ENCODE measurements at regions not wholly inside any gene's neighbourhood (a gene's known extent, or its start where the extent isn't known, plus 50 kb on each side); places are given as distances from the start of the nearest gene placed in this dataset.
"Not testable (repeated sequence)": the region's sequence is repeated elsewhere in the genome, so short reads cannot be mapped to it uniquely, and the experiment has no call there.

GRCh38 chr13:70987043-70987442, 878.8 kb upstream of the KLHL1 start:
- Histone ChIP-seq H3K9me2 (replicated peaks; ENCODE audit: low read depth, low read length) (no peaks in the 10 kb centered on the region), H3K4me1 (ENCODE audit: insufficient read depth, low read length, poor library complexity, severe bottlenecking) (no peaks in the 10 kb centered on the region), H3K4me2 (ENCODE audit: low read depth, low read length, poor library complexity, severe bottlenecking) (no peak overlapping the region), H3K9ac (ENCODE audit: low read depth, low read length, poor library complexity, severe bottlenecking) (no peak overlapping the region), H3K4me3 (ENCODE audit: low read length, poor library complexity, severe bottlenecking) (no peak overlapping the region), H2AFZ (ENCODE audit: low read length) (no peak overlapping the region), H3K79me2 (ENCODE audit: insufficient read depth, low read length) (no peaks in the 10 kb centered on the region), H4K20me1 (ENCODE audit: insufficient read depth, low read length, poor library complexity, severe bottlenecking) (no peaks in the 10 kb centered on the region), H3K9me3 (ENCODE audit: insufficient read depth, low read depth, low read length) (no peaks in the 10 kb centered on the region), H3F3A (ENCODE audit: low read depth) (no peaks in the 10 kb centered on the region), H3K27me3 (ENCODE audit: insufficient read depth, low read length, poor library complexity, severe bottlenecking) (no peaks in the 10 kb centered on the region), H3K36me3 (ENCODE audit: insufficient read depth, low read length) (no peaks in the 10 kb centered on the region)
- no peak for TF ChIP-seq EZH2phosphoT487 (IDR thresholded peaks at IDR 0.05; ENCODE audit: borderline replicate concordance)
- TF ChIP-seq, protein P1, sequence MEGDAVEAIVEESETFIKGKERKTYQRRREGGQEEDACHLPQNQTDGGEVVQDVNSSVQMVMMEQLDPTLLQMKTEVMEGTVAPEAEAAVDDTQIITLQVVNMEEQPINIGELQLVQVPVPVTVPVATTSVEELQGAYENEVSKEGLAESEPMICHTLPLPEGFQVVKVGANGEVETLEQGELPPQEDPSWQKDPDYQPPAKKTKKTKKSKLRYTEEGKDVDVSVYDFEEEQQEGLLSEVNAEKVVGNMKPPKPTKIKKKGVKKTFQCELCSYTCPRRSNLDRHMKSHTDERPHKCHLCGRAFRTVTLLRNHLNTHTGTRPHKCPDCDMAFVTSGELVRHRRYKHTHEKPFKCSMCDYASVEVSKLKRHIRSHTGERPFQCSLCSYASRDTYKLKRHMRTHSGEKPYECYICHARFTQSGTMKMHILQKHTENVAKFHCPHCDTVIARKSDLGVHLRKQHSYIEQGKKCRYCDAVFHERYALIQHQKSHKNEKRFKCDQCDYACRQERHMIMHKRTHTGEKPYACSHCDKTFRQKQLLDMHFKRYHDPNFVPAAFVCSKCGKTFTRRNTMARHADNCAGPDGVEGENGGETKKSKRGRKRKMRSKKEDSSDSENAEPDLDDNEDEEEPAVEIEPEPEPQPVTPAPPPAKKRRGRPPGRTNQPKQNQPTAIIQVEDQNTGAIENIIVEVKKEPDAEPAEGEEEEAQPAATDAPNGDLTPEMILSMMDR (conservative IDR thresholded peaks at IDR 0.05; ENCODE audit: low read length) = no peak

GRCh38 chr13:70985371-70985770, 877.1 kb upstream of the KLHL1 start:
- Histone ChIP-seq H3K4me2 (ENCODE audit: low read depth, low read length, poor library complexity, severe bottlenecking) (no peak overlapping the region), H3K9me2 (replicated peaks; ENCODE audit: low read depth, low read length) (no peaks in the 10 kb centered on the region), H3K27me3 (ENCODE audit: insufficient read depth, low read length, poor library complexity, severe bottlenecking) (no peaks in the 10 kb centered on the region), H4K20me1 (ENCODE audit: insufficient read depth, low read length, poor library complexity, severe bottlenecking) (no peaks in the 10 kb centered on the region), H3K36me3 (ENCODE audit: insufficient read depth, low read length) (no peaks in the 10 kb centered on the region), H3F3A (ENCODE audit: low read depth) (no peaks in the 10 kb centered on the region), H2AFZ (ENCODE audit: low read length) (no peak overlapping the region), H3K9ac (ENCODE audit: low read depth, low read length, poor library complexity, severe bottlenecking) (no peak overlapping the region), H3K4me1 (ENCODE audit: insufficient read depth, low read length, poor library complexity, severe bottlenecking) (no peaks in the 10 kb centered on the region), H3K4me3 (ENCODE audit: low read length, poor library complexity, severe bottlenecking) (no peak overlapping the region), H3K9me3 (ENCODE audit: insufficient read depth, low read depth, low read length) (no peaks in the 10 kb centered on the region), H3K79me2 (ENCODE audit: insufficient read depth, low read length) (no peaks in the 10 kb centered on the region)
- TF ChIP-seq, protein P1 (conservative IDR thresholded peaks at IDR 0.05; ENCODE audit: low read length) = no peak
- TF ChIP-seq EZH2phosphoT487 (IDR thresholded peaks at IDR 0.05; ENCODE audit: borderline replicate concordance) = no peak

DNA sequence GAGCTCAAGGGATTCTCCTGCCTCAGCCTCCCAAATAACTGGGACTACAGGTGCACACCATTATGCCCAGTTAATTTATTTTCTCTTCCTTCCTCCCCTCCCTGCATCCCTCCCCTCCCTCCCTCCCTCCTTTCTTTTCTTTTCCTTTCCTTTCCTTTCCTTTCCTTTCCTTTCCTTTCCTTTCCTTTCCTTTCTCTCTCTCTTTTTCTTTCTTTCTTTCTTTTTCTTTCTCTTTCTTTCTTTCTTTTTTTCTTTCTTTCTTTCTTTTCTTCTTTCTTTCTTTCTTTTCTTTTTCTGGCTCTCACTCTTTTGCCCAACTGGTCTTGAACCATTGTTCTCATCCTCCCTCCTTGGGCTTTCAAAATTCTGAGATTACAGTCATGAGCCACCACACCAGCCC, 873.0 kb upstream of the KLHL1 start:
- H3F3A ChIP-seq (ENCODE audit: low read depth); H4K20me1 ChIP-seq (ENCODE audit: insufficient read depth, low read length, poor library complexity, severe bottlenecking); H3K36me3 ChIP-seq (ENCODE audit: insufficient read depth, low read length); H3K4me3 ChIP-seq (ENCODE audit: low read length, poor library complexity, severe bottlenecking); H2AFZ ChIP-seq (ENCODE audit: low read length); H3K9ac ChIP-seq (ENCODE audit: low read depth, low read length, poor library complexity, severe bottlenecking); H3K27me3 ChIP-seq (ENCODE audit: insufficient read depth, low read length, poor library complexity, severe bottlenecking); H3K4me2 ChIP-seq (ENCODE audit: low read depth, low read length, poor library complexity, severe bottlenecking); H3K79me2 ChIP-seq (ENCODE audit: insufficient read depth, low read length); H3K9me2 ChIP-seq (replicated peaks; ENCODE audit: low read depth, low read length); H3K9me3 ChIP-seq (ENCODE audit: insufficient read depth, low read depth, low read length); H3K4me1 ChIP-seq (ENCODE audit: insufficient read depth, low read length, poor library complexity, severe bottlenecking): not testable (repeated sequence)

DNA sequence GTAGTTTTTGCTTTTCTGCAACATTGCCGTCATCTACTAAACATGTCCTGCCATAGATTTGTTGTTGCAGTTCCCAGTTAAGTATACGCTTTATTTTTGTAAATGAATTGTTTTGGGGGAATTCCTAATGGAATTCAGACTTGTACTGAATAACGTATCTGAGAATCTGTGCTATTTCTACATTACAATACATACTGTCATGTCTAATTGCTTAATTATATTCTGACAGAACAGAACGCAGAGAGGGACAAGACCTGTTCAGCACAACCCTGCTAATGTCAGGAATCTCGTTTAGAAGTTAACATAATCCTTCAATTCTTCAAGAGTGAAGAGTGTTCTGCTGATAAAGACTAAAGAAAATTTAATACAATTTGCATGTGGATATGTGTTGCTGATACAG, 861.1 kb upstream of the KLHL1 start:
- H3K4me3 ChIP-seq (ENCODE audit: low read length, poor library complexity, severe bottlenecking) = no peak overlapping the region
- no peaks in the 10 kb centered on the region for H3K36me3 ChIP-seq (ENCODE audit: insufficient read depth, low read length)
- H3K27me3 ChIP-seq (ENCODE audit: insufficient read depth, low read length, poor library complexity, severe bottlenecking) = no peaks in the 10 kb centered on the region
- no peaks in the 10 kb centered on the region for H3K79me2 ChIP-seq (ENCODE audit: insufficient read depth, low read length)
- TF ChIP-seq, protein P1 (conservative IDR thresholded peaks at IDR 0.05; ENCODE audit: low read length) = no peak
- TF ChIP-seq EZH2phosphoT487 (IDR thresholded peaks at IDR 0.05; ENCODE audit: borderline replicate concordance) = no peak
- H3F3A ChIP-seq (ENCODE audit: low read depth) = no peaks in the 10 kb centered on the region
- H3K9me2 ChIP-seq (replicated peaks; ENCODE audit: low read depth, low read length) = no peaks in the 10 kb centered on the region
- no peaks in the 10 kb centered on the region for H3K9me3 ChIP-seq (ENCODE audit: insufficient read depth, low read depth, low read length)
- H2AFZ ChIP-seq (ENCODE audit: low read length) = no peak overlapping the region
- no peak overlapping the region for H3K4me2 ChIP-seq (ENCODE audit: low read depth, low read length, poor library complexity, severe bottlenecking)
- H3K9ac ChIP-seq (ENCODE audit: low read depth, low read length, poor library complexity, severe bottlenecking) = no peak overlapping the region
- no peaks in the 10 kb centered on the region for H3K4me1 ChIP-seq (ENCODE audit: insufficient read depth, low read length, poor library complexity, severe bottlenecking)
- H4K20me1 ChIP-seq (ENCODE audit: insufficient read depth, low read length, poor library complexity, severe bottlenecking) = no peaks in the 10 kb centered on the region

All from Loucy (cell line).